OCI-LY7 (cell line): ENCODE measurements at regions not wholly inside any gene's neighbourhood (a gene's known extent, or its start where the extent isn't known, plus 50 kb on each side); places are given as distances from the start of the nearest gene placed in this dataset.

Experiments
- BruUV-seq: library from RNA; stranded (reverse); fragments of 400-500 nt; replicated peaks from 2 replicates; lab custom pipeline; 2021; lab: Mats Ljungman, UMichigan
- CTCF ChIA-PET: fragments of 300-600 bp; sonication (Branson Sonifier 250); formaldehyde crosslinking; loops from one replicate; lab custom pipeline; 2022; ENCODE audit warnings: antibody characterized with exemption; ENCODE audit not compliant: unreplicated experiment; lab: Charles Lee
- POLR2A ChIA-PET: fragments of 300-600 bp; sonication (Branson Sonifier 250); formaldehyde crosslinking; loops from one replicate; lab custom pipeline; 2022; ENCODE audit warnings: antibody characterized with exemption; lab: Charles Lee
- DNase-seq: peaks from one replicate; pipeline ENCODE4 v3.0.0-alpha.2; 2015; ENCODE audit warnings: low spot score
- H2AFZ ChIP-seq: fragments of 200-600 bp; sonication (generic), shearing (Covaris generic); 2 replicates; pipeline ENCODE4 v1.6.1; 2014; ENCODE audit warnings: mild to moderate bottlenecking, antibody characterized with exemption, low read length, moderate library complexity
- H3K27ac ChIP-seq: fragments of 200-600 bp; sonication (generic); 2 replicates; pipeline ENCODE4 v1.5.1; 2014; ENCODE audit warnings: mixed run types, low read depth, mild to moderate bottlenecking, moderate library complexity, low read length, inconsistent platforms; ENCODE audit not compliant: poor library complexity, severe bottlenecking
- H3K36me3 ChIP-seq: fragments of 200-600 bp; sonication (generic); 2 replicates; pipeline ENCODE4 v1.6.1; 2014; ENCODE audit warnings: mild to moderate bottlenecking, antibody characterized with exemption, low read length, moderate library complexity, mixed read lengths; ENCODE audit not compliant: insufficient read depth
- H3K4me1 ChIP-seq: fragments of 200-600 bp; sonication (generic); 2 replicates; pipeline ENCODE4 v1.5.1; 2014; ENCODE audit warnings: mild to moderate bottlenecking, low read length; ENCODE audit not compliant: insufficient read depth, poor library complexity, severe bottlenecking
- H3K4me2 ChIP-seq: fragments of 200-600 bp; sonication (generic); 2 replicates; pipeline ENCODE4 v1.6.1; 2014; ENCODE audit warnings: mild to moderate bottlenecking, low read length
- H3K4me3 ChIP-seq: fragments of 200-600 bp; sonication (generic); 2 replicates; pipeline ENCODE4 v1.5.1; 2014; ENCODE audit warnings: mild to moderate bottlenecking, low read depth, low read length; ENCODE audit not compliant: poor library complexity, severe bottlenecking
- H3K79me2 ChIP-seq: fragments of 200-600 bp; sonication (generic); 2 replicates; pipeline ENCODE4 v1.6.1; 2016; ENCODE audit warnings: low read depth, mild to moderate bottlenecking, low read length, moderate library complexity, mixed read lengths; ENCODE audit not compliant: insufficient read depth
- H3K9me2 ChIP-seq: fragments of 200-600 bp; sonication (generic); 2 replicates; pipeline ENCODE4 v1.6.1; 2016; ENCODE audit warnings: mild to moderate bottlenecking, low read length, mixed read lengths; ENCODE audit not compliant: insufficient read depth
- H3K9me3 ChIP-seq: fragments of 200-600 bp; sonication (generic); 2 replicates; pipeline ENCODE4 v1.6.1; 2014; ENCODE audit warnings: mild to moderate bottlenecking, mixed run types, low read length, mixed read lengths
- H4K20me1 ChIP-seq: fragments of 200-600 bp; sonication (generic); 2 replicates; pipeline ENCODE4 v1.6.1; 2014; ENCODE audit warnings: mild to moderate bottlenecking, antibody characterized with exemption, low read length, moderate library complexity, mixed read lengths; ENCODE audit not compliant: insufficient read depth
- CTCF ChIP-seq: fragments of 200-600 bp; sonication (generic); conservative IDR thresholded peaks from 2 replicates; pipeline ENCODE4 v1.5.1; 2014; ENCODE audit warnings: mild to moderate bottlenecking, antibody characterized with exemption, low read length, moderate library complexity, mixed read lengths
- EZH2phosphoT487 ChIP-seq: fragments of 200-600 bp; sonication (generic); IDR thresholded peaks from 2 replicates; pipeline ENCODE4 v1.6.1; 2018; ENCODE audit warnings: low read depth, borderline replicate concordance, mild to moderate bottlenecking, mixed run types, antibody characterized with exemption, low read length, moderate library complexity, mixed read lengths
- intact Hi-C: fragments of 100-400 bp; cut with micrococcal nuclease; formaldehyde crosslinking; loops from one replicate; pipeline ENCODE4 v1.10.0; 2022; ENCODE audit not compliant: unreplicated experiment

- no peak for DNase-seq
- no peaks in the 10 kb centered on the region for H3K4me1 ChIP-seq
- TF ChIP-seq CTCF, result no peak
- no peak for TF ChIP-seq EZH2phosphoT487
- ChIA-PET CTCF (no interaction called here), POLR2A (no interaction called here)
- H3K4me2 ChIP-seq, result no peak overlapping the region
- no peaks in the 10 kb centered on the region for H3K79me2 ChIP-seq
- H3K9me2 ChIP-seq, result no peaks in the 10 kb centered on the region
- H4K20me1 ChIP-seq, result no peaks in the 10 kb centered on the region
- H2AFZ ChIP-seq, result no peak overlapping the region
- BruUV-seq, result no TSS peak
- intact Hi-C loops, result no loop called here
- no peaks in the 10 kb centered on the region for H3K36me3 ChIP-seq
- no peak overlapping the region for H3K4me3 ChIP-seq
- no peak overlapping the region for H3K27ac ChIP-seq
- H3K9me3 ChIP-seq, result no peaks in the 10 kb centered on the region
Measured at GRCh38 chr4:135269125-135269890, 1067.7 kb upstream of the PABPC4L start.

- ChIA-PET CTCF (no interaction called here), POLR2A (no interaction called here)
- no peaks in the 10 kb centered on the region for H4K20me1 ChIP-seq
- intact Hi-C loops, result no loop called here
- H3K36me3 ChIP-seq, result no peaks in the 10 kb centered on the region
- no peaks in the 10 kb centered on the region for H3K79me2 ChIP-seq
- BruUV-seq, result no TSS peak
- H3K4me3 ChIP-seq, result no peak overlapping the region
- no peak overlapping the region for H3K27ac ChIP-seq
- no peaks in the 10 kb centered on the region for H3K9me3 ChIP-seq
- TF ChIP-seq CTCF, result no peak
- no peak for TF ChIP-seq EZH2phosphoT487
- no peaks in the 10 kb centered on the region for H3K4me1 ChIP-seq
- H3K4me2 ChIP-seq, result no peak overlapping the region
- no peak overlapping the region for H2AFZ ChIP-seq
- H3K9me2 ChIP-seq, result no peaks in the 10 kb centered on the region
- DNase-seq, result no peak
Measured at GRCh38 chr4:135268369-135268768, 1066.8 kb upstream of the PABPC4L start.

GRCh38 chr4:135267148-135267865, 1065.7 kb upstream of the PABPC4L start:
- H2AFZ ChIP-seq, result no peak overlapping the region
- no peak for TF ChIP-seq EZH2phosphoT487
- no peak for TF ChIP-seq CTCF
- POLR2A ChIA-PET, result no interaction called here
- H3K4me2 ChIP-seq, result no peak overlapping the region
- no peak for DNase-seq
- no peaks in the 10 kb centered on the region for H3K4me1 ChIP-seq
- H4K20me1 ChIP-seq, result no peaks in the 10 kb centered on the region
- no peaks in the 10 kb centered on the region for H3K36me3 ChIP-seq
- no peak overlapping the region for H3K27ac ChIP-seq
- no peaks in the 10 kb centered on the region for H3K9me3 ChIP-seq
- CTCF ChIA-PET, result no interaction called here
- no peaks in the 10 kb centered on the region for H3K9me2 ChIP-seq
- intact Hi-C loops, result no loop called here
- BruUV-seq, result no TSS peak
- H3K79me2 ChIP-seq, result no peaks in the 10 kb centered on the region
- H3K4me3 ChIP-seq, result no peak overlapping the region
